WTC11 (cell line): ENCODE measurements at regions not wholly inside any gene's neighbourhood (a gene's known extent, or its start where the extent isn't known, plus 50 kb on each side); places are given as distances from the start of the nearest gene placed in this dataset.

ENCODE experiments used
- ATAC-seq: fragments of 200-7000 bp; cut with Tn5 transposase; 2 replicates; pipeline ENCODE4 v1.10.0; 2021; ENCODE audit warnings: mild to moderate bottlenecking, moderate library complexity
- CTCF ChIA-PET: fragments of 300-600 bp; sonication (Branson Sonifier 250); formaldehyde crosslinking; loops from one replicate; lab custom pipeline; 2021; ENCODE audit warnings: antibody characterized with exemption; lab: Charles Lee
- POLR2A ChIA-PET: fragments of 350-600 bp; sonication (Branson Sonifier 250); formaldehyde crosslinking; loops from one replicate; lab custom pipeline; 2021; ENCODE audit warnings: antibody characterized with exemption; lab: Charles Lee
- DNase-seq: peaks from one replicate; pipeline ENCODE4 v3.0.0; 2021; ENCODE audit warnings: low spot score
- H3K27ac Mint-ChIP-seq: 2 replicates; pipeline ENCODE4 v1.8.0; 2021; ENCODE audit warnings: mixed read lengths
- H3K27me3 Mint-ChIP-seq: 2 replicates; pipeline ENCODE4 v1.8.0; 2021; ENCODE audit warnings: low read depth, mild to moderate bottlenecking, moderate library complexity, mixed read lengths
- H3K36me3 Mint-ChIP-seq: 2 replicates; pipeline ENCODE4 v1.8.0; 2021; ENCODE audit warnings: mixed read lengths
- H3K4me1 Mint-ChIP-seq: 2 replicates; pipeline ENCODE4 v1.8.0; 2022; ENCODE audit warnings: mixed read lengths
- H3K4me3 Mint-ChIP-seq: 2 replicates; pipeline ENCODE4 v1.8.0; 2021; ENCODE audit warnings: mild to moderate bottlenecking, moderate library complexity, mixed read lengths
- H3K9me3 Mint-ChIP-seq: 2 replicates; pipeline ENCODE4 v1.8.0; 2021; ENCODE audit warnings: mixed read lengths
- ARID4B ChIP-seq: sonication (generic); formaldehyde crosslinking; IDR thresholded peaks from 2 replicates; pipeline ENCODE4 v1.8.0; 2023; ENCODE audit warnings: missing genetic modification reagents, mild to moderate bottlenecking, borderline replicate concordance
- GRHL2 ChIP-seq: fragments of 250-450 bp; sonication (Bioruptor Pico); IDR thresholded peaks from 2 replicates; pipeline ENCODE4 v1.8.0; 2022; ENCODE audit warnings: mild to moderate bottlenecking, moderate library complexity; ENCODE audit not compliant: insufficient replicate concordance, severe bottlenecking
- IRF2 ChIP-seq: sonication (generic); formaldehyde crosslinking; IDR thresholded peaks from 2 replicates; pipeline ENCODE4 v1.8.0; 2022; ENCODE audit warnings: low read depth, missing genetic modification reagents, borderline replicate concordance
- KAT7 ChIP-seq: sonication (generic); formaldehyde crosslinking; IDR thresholded peaks from 2 replicates; pipeline ENCODE4 v1.8.1; 2023; ENCODE audit warnings: missing genetic modification reagents, mild to moderate bottlenecking, borderline replicate concordance
- NFYB ChIP-seq: sonication (generic); formaldehyde crosslinking; conservative IDR thresholded peaks from 2 replicates; pipeline ENCODE4 v1.8.0; 2022; ENCODE audit warnings: low read depth, missing genetic modification reagents
- NR1H2 ChIP-seq: sonication (generic); formaldehyde crosslinking; IDR thresholded peaks from 2 replicates; pipeline ENCODE4 v1.9.0; 2021; ENCODE audit warnings: mild to moderate bottlenecking, moderate library complexity, missing genetic modification reagents
- NR3C1 ChIP-seq: sonication (generic); formaldehyde crosslinking; conservative IDR thresholded peaks from 2 replicates; pipeline ENCODE4 v1.8.1; 2023; ENCODE audit warnings: low read depth, mild to moderate bottlenecking, missing genetic modification reagents
- PRRX2 ChIP-seq: fragments of 250-450 bp; sonication (Bioruptor Pico); IDR thresholded peaks from 2 replicates; pipeline ENCODE4 v1.8.0; 2021; ENCODE audit warnings: mild to moderate bottlenecking
- SP1 ChIP-seq: sonication (generic); formaldehyde crosslinking; conservative IDR thresholded peaks from 2 replicates; pipeline ENCODE4 v1.8.1; 2022; ENCODE audit warnings: missing genetic modification reagents
- STAT6 ChIP-seq: sonication (generic); formaldehyde crosslinking; conservative IDR thresholded peaks from 2 replicates; pipeline ENCODE4 v1.8.1; 2023; ENCODE audit warnings: mild to moderate bottlenecking, low read depth, missing genetic modification reagents, moderate library complexity
- ZNF232 ChIP-seq: sonication (generic); formaldehyde crosslinking; IDR thresholded peaks from 2 replicates; pipeline ENCODE4 v1.8.0; 2022; ENCODE audit warnings: mild to moderate bottlenecking, missing genetic modification reagents
- TF ChIP-seq, protein P1 (sequence below): sonication (generic); formaldehyde crosslinking; IDR thresholded peaks from 2 replicates; pipeline ENCODE4 v1.8.1; 2023; ENCODE audit warnings: mild to moderate bottlenecking, missing genetic modification reagents, moderate library complexity
- TF ChIP-seq, protein P2 (sequence below): sonication (generic); formaldehyde crosslinking; conservative IDR thresholded peaks from 2 replicates; pipeline ENCODE4 v1.8.1; 2022; ENCODE audit warnings: mild to moderate bottlenecking, missing genetic modification reagents
- TF ChIP-seq, protein P3 (sequence below): sonication (generic); formaldehyde crosslinking; IDR thresholded peaks from 2 replicates; pipeline ENCODE4 v1.8.0; 2022; ENCODE audit warnings: mild to moderate bottlenecking, missing genetic modification reagents
- TF ChIP-seq, protein P4 (sequence below): sonication (generic); formaldehyde crosslinking; IDR thresholded peaks from 2 replicates; pipeline ENCODE4 v1.8.0; 2022; ENCODE audit warnings: missing genetic modification reagents
- TF ChIP-seq, protein P5 (sequence below): sonication (generic); formaldehyde crosslinking; IDR thresholded peaks from 2 replicates; pipeline ENCODE4 v1.8.1; 2023; ENCODE audit warnings: mild to moderate bottlenecking, missing genetic modification reagents

GRCh38 chr2:9060819-9061218 lies 57.3 kb upstream of the MBOAT2 start:
- Mint-ChIP-seq H3K9me3 (0 out of 2 replicates have a peak, but pooled peaks cover 5% of the 10 kb centered on the region), H3K36me3 (no peaks in the 10 kb centered on the region), H3K27ac (no peak overlapping the region), H3K27me3 (peaks cover 5% of the 10 kb centered on the region), H3K4me3 (no peak overlapping the region), H3K4me1 (no peaks in the 10 kb centered on the region)
- TF ChIP-seq IRF2: no peak
- TF ChIP-seq, protein P1, sequence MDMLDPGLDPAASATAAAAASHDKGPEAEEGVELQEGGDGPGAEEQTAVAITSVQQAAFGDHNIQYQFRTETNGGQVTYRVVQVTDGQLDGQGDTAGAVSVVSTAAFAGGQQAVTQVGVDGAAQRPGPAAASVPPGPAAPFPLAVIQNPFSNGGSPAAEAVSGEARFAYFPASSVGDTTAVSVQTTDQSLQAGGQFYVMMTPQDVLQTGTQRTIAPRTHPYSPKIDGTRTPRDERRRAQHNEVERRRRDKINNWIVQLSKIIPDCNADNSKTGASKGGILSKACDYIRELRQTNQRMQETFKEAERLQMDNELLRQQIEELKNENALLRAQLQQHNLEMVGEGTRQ (CRISPR knock-in tag): no peak
- no peak for TF ChIP-seq GRHL2 (CRISPR knock-in tag)
- TF ChIP-seq, protein P2, sequence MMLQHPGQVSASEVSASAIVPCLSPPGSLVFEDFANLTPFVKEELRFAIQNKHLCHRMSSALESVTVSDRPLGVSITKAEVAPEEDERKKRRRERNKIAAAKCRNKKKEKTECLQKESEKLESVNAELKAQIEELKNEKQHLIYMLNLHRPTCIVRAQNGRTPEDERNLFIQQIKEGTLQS (CRISPR knock-in tag): no peak
- no peak for TF ChIP-seq ARID4B (CRISPR knock-in tag)
- ChIA-PET POLR2A (no interaction called here), CTCF (no interaction called here)
- ATAC-seq (no peak), DNase-seq (no peak)

DNA sequence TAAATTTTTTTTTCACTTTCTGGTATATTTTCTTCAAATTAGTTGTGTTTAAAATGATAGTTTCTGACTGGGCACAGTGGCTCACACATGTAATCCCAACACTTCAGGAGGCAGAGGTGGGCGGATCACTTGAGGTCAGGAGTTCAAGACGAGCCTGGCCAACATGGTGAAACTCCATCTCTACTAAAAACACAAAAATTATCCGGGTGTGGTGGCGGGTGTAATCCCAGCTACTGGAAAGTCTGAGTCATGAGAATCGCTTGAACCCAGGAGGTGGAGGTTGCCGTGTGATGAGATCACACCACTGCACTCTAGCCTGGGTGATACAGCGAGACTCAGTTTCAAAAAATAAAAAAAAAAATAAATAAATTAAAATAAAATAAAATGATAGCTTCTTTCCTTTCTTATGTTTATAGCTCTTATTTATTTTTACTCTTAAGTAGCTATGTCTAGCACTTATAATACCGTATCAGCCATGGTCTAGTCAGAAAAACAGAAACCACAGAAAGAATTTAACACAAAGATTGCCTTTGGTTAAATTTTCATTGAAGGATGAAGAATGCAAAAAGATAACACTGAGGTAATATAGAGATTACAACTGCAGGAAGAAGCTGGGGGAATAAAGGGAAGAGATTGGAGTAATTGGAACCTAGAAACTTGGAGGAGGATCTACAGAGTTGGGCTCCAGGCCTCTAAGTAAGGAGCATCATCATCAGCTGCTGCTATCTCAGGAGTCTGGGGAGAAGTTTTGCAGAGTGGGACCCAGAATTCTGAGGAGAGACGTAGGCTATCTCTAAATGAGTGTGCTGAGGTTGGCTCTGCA lies 54.7 kb upstream of the MBOAT2 start:
- ChIA-PET CTCF (interaction anchor here (0.8 to 1.2 kb wide), 3 partner anchors 45 to 176 kb away, joined by 3 to 4 read pairs (median 3); no protein-coding TSS in a partner anchor), POLR2A (no interaction called here)
- H3K4me1 Mint-ChIP-seq: no peaks in the 10 kb centered on the region
- DNase-seq (no peak), ATAC-seq (no peak)
- H3K27ac Mint-ChIP-seq: no peak overlapping the region
- TF ChIP-seq PRRX2 (no peak), NFYB (CRISPR knock-in tag) (no peak), KAT7 (no peak), NR1H2 (CRISPR knock-in tag) (no peak), SP1 (no peak), STAT6 (CRISPR knock-in tag) (no peak), NR3C1 (no peak), ZNF232 (no peak)
- TF ChIP-seq, protein P3, sequence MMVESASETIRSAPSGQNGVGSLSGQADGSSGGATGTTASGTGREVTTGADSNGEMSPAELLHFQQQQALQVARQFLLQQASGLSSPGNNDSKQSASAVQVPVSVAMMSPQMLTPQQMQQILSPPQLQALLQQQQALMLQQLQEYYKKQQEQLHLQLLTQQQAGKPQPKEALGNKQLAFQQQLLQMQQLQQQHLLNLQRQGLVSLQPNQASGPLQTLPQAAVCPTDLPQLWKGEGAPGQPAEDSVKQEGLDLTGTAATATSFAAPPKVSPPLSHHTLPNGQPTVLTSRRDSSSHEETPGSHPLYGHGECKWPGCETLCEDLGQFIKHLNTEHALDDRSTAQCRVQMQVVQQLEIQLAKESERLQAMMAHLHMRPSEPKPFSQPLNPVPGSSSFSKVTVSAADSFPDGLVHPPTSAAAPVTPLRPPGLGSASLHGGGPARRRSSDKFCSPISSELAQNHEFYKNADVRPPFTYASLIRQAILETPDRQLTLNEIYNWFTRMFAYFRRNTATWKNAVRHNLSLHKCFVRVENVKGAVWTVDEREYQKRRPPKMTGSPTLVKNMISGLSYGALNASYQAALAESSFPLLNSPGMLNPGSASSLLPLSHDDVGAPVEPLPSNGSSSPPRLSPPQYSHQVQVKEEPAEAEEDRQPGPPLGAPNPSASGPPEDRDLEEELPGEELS (CRISPR knock-in tag): no peak
- TF ChIP-seq, protein P4, sequence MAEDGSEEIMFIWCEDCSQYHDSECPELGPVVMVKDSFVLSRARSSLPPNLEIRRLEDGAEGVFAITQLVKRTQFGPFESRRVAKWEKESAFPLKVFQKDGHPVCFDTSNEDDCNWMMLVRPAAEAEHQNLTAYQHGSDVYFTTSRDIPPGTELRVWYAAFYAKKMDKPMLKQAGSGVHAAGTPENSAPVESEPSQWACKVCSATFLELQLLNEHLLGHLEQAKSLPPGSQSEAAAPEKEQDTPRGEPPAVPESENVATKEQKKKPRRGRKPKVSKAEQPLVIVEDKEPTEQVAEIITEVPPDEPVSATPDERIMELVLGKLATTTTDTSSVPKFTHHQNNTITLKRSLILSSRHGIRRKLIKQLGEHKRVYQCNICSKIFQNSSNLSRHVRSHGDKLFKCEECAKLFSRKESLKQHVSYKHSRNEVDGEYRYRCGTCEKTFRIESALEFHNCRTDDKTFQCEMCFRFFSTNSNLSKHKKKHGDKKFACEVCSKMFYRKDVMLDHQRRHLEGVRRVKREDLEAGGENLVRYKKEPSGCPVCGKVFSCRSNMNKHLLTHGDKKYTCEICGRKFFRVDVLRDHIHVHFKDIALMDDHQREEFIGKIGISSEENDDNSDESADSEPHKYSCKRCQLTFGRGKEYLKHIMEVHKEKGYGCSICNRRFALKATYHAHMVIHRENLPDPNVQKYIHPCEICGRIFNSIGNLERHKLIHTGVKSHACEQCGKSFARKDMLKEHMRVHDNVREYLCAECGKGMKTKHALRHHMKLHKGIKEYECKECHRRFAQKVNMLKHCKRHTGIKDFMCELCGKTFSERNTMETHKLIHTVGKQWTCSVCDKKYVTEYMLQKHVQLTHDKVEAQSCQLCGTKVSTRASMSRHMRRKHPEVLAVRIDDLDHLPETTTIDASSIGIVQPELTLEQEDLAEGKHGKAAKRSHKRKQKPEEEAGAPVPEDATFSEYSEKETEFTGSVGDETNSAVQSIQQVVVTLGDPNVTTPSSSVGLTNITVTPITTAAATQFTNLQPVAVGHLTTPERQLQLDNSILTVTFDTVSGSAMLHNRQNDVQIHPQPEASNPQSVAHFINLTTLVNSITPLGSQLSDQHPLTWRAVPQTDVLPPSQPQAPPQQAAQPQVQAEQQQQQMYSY (CRISPR knock-in tag): no peak
- TF ChIP-seq, protein P5, sequence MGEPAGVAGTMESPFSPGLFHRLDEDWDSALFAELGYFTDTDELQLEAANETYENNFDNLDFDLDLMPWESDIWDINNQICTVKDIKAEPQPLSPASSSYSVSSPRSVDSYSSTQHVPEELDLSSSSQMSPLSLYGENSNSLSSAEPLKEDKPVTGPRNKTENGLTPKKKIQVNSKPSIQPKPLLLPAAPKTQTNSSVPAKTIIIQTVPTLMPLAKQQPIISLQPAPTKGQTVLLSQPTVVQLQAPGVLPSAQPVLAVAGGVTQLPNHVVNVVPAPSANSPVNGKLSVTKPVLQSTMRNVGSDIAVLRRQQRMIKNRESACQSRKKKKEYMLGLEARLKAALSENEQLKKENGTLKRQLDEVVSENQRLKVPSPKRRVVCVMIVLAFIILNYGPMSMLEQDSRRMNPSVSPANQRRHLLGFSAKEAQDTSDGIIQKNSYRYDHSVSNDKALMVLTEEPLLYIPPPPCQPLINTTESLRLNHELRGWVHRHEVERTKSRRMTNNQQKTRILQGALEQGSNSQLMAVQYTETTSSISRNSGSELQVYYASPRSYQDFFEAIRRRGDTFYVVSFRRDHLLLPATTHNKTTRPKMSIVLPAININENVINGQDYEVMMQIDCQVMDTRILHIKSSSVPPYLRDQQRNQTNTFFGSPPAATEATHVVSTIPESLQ (CRISPR knock-in tag): no peak
- peaks cover 12% of the 10 kb centered on the region for H3K9me3 Mint-ChIP-seq
- H3K36me3 Mint-ChIP-seq: no peaks in the 10 kb centered on the region
- H3K27me3 Mint-ChIP-seq: no peaks in the 10 kb centered on the region
- H3K4me3 Mint-ChIP-seq: no peak overlapping the region
